HL-60 (cell line): ENCODE measurements at regions not wholly inside any gene's neighbourhood (a gene's known extent, or its start where the extent isn't known, plus 50 kb on each side); places are given as distances from the start of the nearest gene placed in this dataset.

Source experiments
- DNase-seq, 2 experiments: peaks; one replicate each; pipeline ENCODE4 v3.0.0-alpha.2; 2010 to 2020; ENCODE audit warnings: low read depth in 1 of 2, low spot score in 1 of 2
- H3K27ac ChIP-seq: fragments of 250-450 bp; sonication (Bioruptor Pico); replicated peaks from 2 replicates; pipeline ENCODE4 v1.5.1; 2020; ENCODE audit warnings: mild to moderate bottlenecking, moderate library complexity
- H3K27me3 ChIP-seq: fragments of 250-450 bp; sonication (Bioruptor Pico); 2 replicates; pipeline ENCODE4 v1.5.1; 2021; ENCODE audit warnings: mild to moderate bottlenecking, moderate library complexity; ENCODE audit not compliant: insufficient read depth, poor library complexity, severe bottlenecking
- H3K4me3 ChIP-seq: replicated peaks from 2 replicates; pipeline ENCODE4 v1.5.1; 2011; ENCODE audit warnings: mild to moderate bottlenecking, control low read depth, low read length; ENCODE audit not compliant: insufficient read depth
- GABPA ChIP-seq: IDR thresholded peaks from 2 replicates; pipeline ENCODE4 v1.6.1; 2012; ENCODE audit warnings: low read depth
- POLR2AphosphoS5 ChIP-seq: IDR thresholded peaks from 2 replicates; pipeline ENCODE4 v1.6.1; 2012; ENCODE audit warnings: low read depth
- REST ChIP-seq: IDR thresholded peaks from 2 replicates; pipeline ENCODE4 v1.6.1; 2012; ENCODE audit warnings: low read depth; ENCODE audit not compliant: insufficient replicate concordance
- SPI1 ChIP-seq: IDR thresholded peaks from 2 replicates; pipeline ENCODE4 v1.6.1; 2012; ENCODE audit warnings: low read depth, mild to moderate bottlenecking, borderline replicate concordance
- TF ChIP-seq, protein P1 (sequence below): IDR thresholded peaks from one replicate; pipeline ENCODE4 v1.5.1; 2011; ENCODE audit warnings: low read length, control low read depth, inconsistent platforms; ENCODE audit not compliant: insufficient read depth

- no peak overlapping the region for H3K27ac ChIP-seq
- DNase-seq: no peak
- TF ChIP-seq, protein P1, sequence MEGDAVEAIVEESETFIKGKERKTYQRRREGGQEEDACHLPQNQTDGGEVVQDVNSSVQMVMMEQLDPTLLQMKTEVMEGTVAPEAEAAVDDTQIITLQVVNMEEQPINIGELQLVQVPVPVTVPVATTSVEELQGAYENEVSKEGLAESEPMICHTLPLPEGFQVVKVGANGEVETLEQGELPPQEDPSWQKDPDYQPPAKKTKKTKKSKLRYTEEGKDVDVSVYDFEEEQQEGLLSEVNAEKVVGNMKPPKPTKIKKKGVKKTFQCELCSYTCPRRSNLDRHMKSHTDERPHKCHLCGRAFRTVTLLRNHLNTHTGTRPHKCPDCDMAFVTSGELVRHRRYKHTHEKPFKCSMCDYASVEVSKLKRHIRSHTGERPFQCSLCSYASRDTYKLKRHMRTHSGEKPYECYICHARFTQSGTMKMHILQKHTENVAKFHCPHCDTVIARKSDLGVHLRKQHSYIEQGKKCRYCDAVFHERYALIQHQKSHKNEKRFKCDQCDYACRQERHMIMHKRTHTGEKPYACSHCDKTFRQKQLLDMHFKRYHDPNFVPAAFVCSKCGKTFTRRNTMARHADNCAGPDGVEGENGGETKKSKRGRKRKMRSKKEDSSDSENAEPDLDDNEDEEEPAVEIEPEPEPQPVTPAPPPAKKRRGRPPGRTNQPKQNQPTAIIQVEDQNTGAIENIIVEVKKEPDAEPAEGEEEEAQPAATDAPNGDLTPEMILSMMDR: no peak
- TF ChIP-seq SPI1: no peak
- TF ChIP-seq REST: no peak
- no peak for TF ChIP-seq POLR2AphosphoS5
- TF ChIP-seq GABPA: no peak
- H3K27me3 ChIP-seq: no peaks in the 10 kb centered on the region
- H3K4me3 ChIP-seq: no peak overlapping the region
Observed at GRCh38 chr17:64786337-64786736, 124.2 kb upstream of the SMURF2 start.

- Histone ChIP-seq H3K4me3 (no peak overlapping the region), H3K27me3 (no peaks in the 10 kb centered on the region), H3K27ac (no peak overlapping the region)
- TF ChIP-seq REST (no peak), POLR2AphosphoS5 (no peak), SPI1 (no peak), GABPA (no peak)
- TF ChIP-seq, protein P1: no peak
- no peak for DNase-seq
Observed at GRCh38 chr17:64785011-64785421, 122.9 kb upstream of the SMURF2 start.

GRCh38 chr17:64784353-64785010 is 122.4 kb upstream of the SMURF2 start:
- H3K27ac ChIP-seq: no peak overlapping the region
- DNase-seq: no peak

More at GRCh38 chr17:64784353-64785010, 122.4 kb upstream of the SMURF2 start:
- no peak overlapping the region for H3K4me3 ChIP-seq
- TF ChIP-seq, protein P1: no peak
- TF ChIP-seq POLR2AphosphoS5 (no peak), SPI1 (no peak), REST (no peak), GABPA (no peak)
- no peaks in the 10 kb centered on the region for H3K27me3 ChIP-seq
